A549 (cell line): ENCODE measurements at regions not wholly inside any gene's neighbourhood (a gene's known extent, or its start where the extent isn't known, plus 50 kb on each side); places are given as distances from the start of the nearest gene placed in this dataset.
A peak's percentile ranks its signal among the peaks of the same experiment; 100 is the strongest.

ENCODE experiments used
- ATAC-seq, 2 experiments: fragments of 200-7000 bp in 1 of 2; fragments of >200 bp in 1 of 2; cut with Nextera tagmentation in 1 of 2; cut with Tn5 transposase in 1 of 2; 3 replicates each; pipeline versions ENCODE4 v1.8.0 to v1.9.1; 2018 to 2020; ENCODE audit warnings: mild to moderate bottlenecking in 1 of 2, moderate library complexity in 1 of 2
- CTCF ChIA-PET: fragments of 300-600 bp; sonication (Branson Sonifier 250); formaldehyde crosslinking; extraction: SDS; loops from one replicate; lab custom pipeline; 2021; ENCODE audit warnings: antibody characterized with exemption, inconsistent platforms; lab: Yijun Ruan, JAX
- POLR2A ChIA-PET: fragments of 350-600 bp; formaldehyde crosslinking; extraction: SDS; loops from one replicate; lab custom pipeline; 2021; ENCODE audit warnings: antibody characterized with exemption, inconsistent platforms; lab: Yijun Ruan, JAX
- DNase-seq, 2 experiments: peaks; one replicate each; pipeline versions ENCODE4 v3.0.0 to v3.0.0-alpha.2; 2011 to 2016; ENCODE audit warnings: low read depth in 1 of 2, low spot score in 1 of 2
- FAIRE-seq: peaks from 2 replicates; lab custom pipeline; 2011; peaks lifted over from hg19 to GRCh38; lab: Jason Lieb, UNC
- H3K27ac ChIP-seq, 2 experiments: fragments of >200 bp; sonication (Bioruptor Twin); formaldehyde crosslinking; 3 replicates each; pipeline ENCODE4 v1.5.1; 2016 to 2017
- H3K4me1 ChIP-seq: fragments of >200 bp; sonication (Bioruptor Twin); formaldehyde crosslinking; 3 replicates; pipeline ENCODE4 v1.6.1; 2016
- H3K4me2 ChIP-seq: fragments of >200 bp; sonication (Bioruptor Twin); formaldehyde crosslinking; 3 replicates; pipeline ENCODE4 v1.6.1; 2016
- H3K4me3 ChIP-seq: fragments of >200 bp; sonication (Bioruptor Twin); formaldehyde crosslinking; 3 replicates; pipeline ENCODE4 v1.5.1; 2016
- H3K9me3 ChIP-seq: fragments of >200 bp; sonication (Bioruptor Twin); formaldehyde crosslinking; 3 replicates; pipeline ENCODE4 v1.6.1; 2016
- CHD2 ChIP-seq: fragments of 150-350 bp; IDR thresholded peaks from 2 replicates; pipeline ENCODE4 v1.6.1; 2014; ENCODE audit warnings: low read length; ENCODE audit not compliant: partially characterized antibody
- FOXS1 ChIP-seq: fragments of 250-450 bp; sonication (Bioruptor Pico); IDR thresholded peaks from 2 replicates; pipeline ENCODE4 v1.5.0; 2020; ENCODE audit warnings: mild to moderate bottlenecking, moderate library complexity
- GATA3 ChIP-seq: IDR thresholded peaks from 2 replicates; pipeline ENCODE4 v1.6.1; 2012; ENCODE audit warnings: borderline replicate concordance
- HEYL ChIP-seq: fragments of 250-450 bp; sonication (Bioruptor Pico); IDR thresholded peaks from 2 replicates; pipeline ENCODE4 v1.8.0; 2021; ENCODE audit warnings: mild to moderate bottlenecking, moderate library complexity
- JUNB ChIP-seq: fragments of >200 bp; sonication (Bioruptor Twin); formaldehyde crosslinking; IDR thresholded peaks from 2 replicates; pipeline ENCODE4 v1.6.1; 2016
- KDM1A ChIP-seq: fragments of 200-600 bp; sonication (generic); IDR thresholded peaks from 2 replicates; pipeline ENCODE4 v1.6.1; 2016; ENCODE audit warnings: low read depth, mild to moderate bottlenecking
- MAX ChIP-seq: IDR thresholded peaks from 2 replicates; pipeline ENCODE4 v1.6.1; 2012
- MAZ ChIP-seq: fragments of 150-350 bp; IDR thresholded peaks from 2 replicates; pipeline ENCODE4 v1.6.1; 2014; ENCODE audit warnings: antibody characterized with exemption, low read depth, low read length, borderline replicate concordance
- NPAS2 ChIP-seq: fragments of 250-450 bp; sonication (Bioruptor Pico); IDR thresholded peaks from 2 replicates; pipeline ENCODE4 v1.8.0; 2022; ENCODE audit warnings: mild to moderate bottlenecking, moderate library complexity, borderline replicate concordance
- NR3C1 ChIP-seq: fragments of >200 bp; sonication (Bioruptor Twin); formaldehyde crosslinking; IDR thresholded peaks from 3 replicates; pipeline ENCODE4 v1.6.1; 2017
- PHF8 ChIP-seq: fragments of 200-600 bp; sonication (generic); IDR thresholded peaks from 2 replicates; pipeline ENCODE4 v1.6.1; 2016; ENCODE audit warnings: low read depth, mild to moderate bottlenecking, antibody characterized with exemption, moderate library complexity, borderline replicate concordance
- POLR2A ChIP-seq: IDR thresholded peaks from 2 replicates; pipeline ENCODE4 v1.6.1; 2012; ENCODE audit warnings: mild to moderate bottlenecking, low read length
- POLR2AphosphoS2 ChIP-seq: conservative IDR thresholded peaks from 2 replicates; pipeline ENCODE4 v1.6.1; 2012; ENCODE audit warnings: low read length, improper control_type of control experiment, inconsistent platforms
- REST ChIP-seq: fragments of 200-600 bp; sonication (generic); IDR thresholded peaks from 2 replicates; pipeline ENCODE4 v1.6.1; 2016; ENCODE audit warnings: antibody characterized with exemption, mild to moderate bottlenecking, moderate library complexity
- RNF2 ChIP-seq: fragments of 200-600 bp; sonication (generic); IDR thresholded peaks from 2 replicates; pipeline ENCODE4 v1.6.1; 2016; ENCODE audit warnings: low read depth, mild to moderate bottlenecking, antibody characterized with exemption, moderate library complexity, borderline replicate concordance
- SMC3 ChIP-seq: fragments of >200 bp; sonication (Bioruptor Twin); formaldehyde crosslinking; IDR thresholded peaks from 3 replicates; pipeline ENCODE4 v1.6.1; 2018; ENCODE audit warnings: inconsistent platforms
- TFCP2L1 ChIP-seq: fragments of 250-450 bp; sonication (Bioruptor Pico); IDR thresholded peaks from 2 replicates; pipeline ENCODE4 v1.5.0; 2021; ENCODE audit warnings: mild to moderate bottlenecking
- WGBS: methylation state at CpG from one replicate; pipeline ENCODE4 v1.1.6; 2017; ENCODE audit errors: missing lambda C conversion rate; 5-methylcytosine and 5-hydroxymethylcytosine counted together
- TF ChIP-seq, protein P1 (sequence below): fragments of 450-650 bp; IDR thresholded peaks from 2 replicates; pipeline ENCODE4 v1.6.1; 2014; ENCODE audit warnings: antibody characterized with exemption
- TF ChIP-seq, protein P2 (sequence below): IDR thresholded peaks from 2 replicates; pipeline ENCODE4 v1.6.1; 2012; ENCODE audit warnings: low read depth, borderline replicate concordance

DNA sequence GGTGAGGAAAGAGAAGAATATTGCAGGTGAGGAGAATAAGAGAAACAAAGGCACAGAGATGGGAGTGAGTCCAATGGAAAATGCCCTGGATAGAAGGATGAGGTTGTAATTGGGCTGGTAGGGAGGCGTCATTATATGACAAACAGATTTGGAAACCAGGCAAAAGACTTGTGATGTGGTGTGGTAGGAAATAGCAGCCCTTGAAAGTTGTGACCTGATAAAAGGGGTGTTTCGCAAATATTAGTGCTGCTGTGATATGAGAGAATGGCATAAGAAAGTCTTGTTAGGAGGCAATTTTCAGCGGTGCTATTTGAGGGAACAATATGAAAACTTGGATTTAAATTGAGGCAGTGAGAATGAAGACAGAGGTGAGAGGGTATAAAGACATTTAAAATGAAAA, 217.5 kb upstream of the ACTBL2 start:
- Histone ChIP-seq H3K27ac (no peak overlapping the region), H3K9me3 (no peaks in the 10 kb centered on the region), H3K4me2 (no peak overlapping the region), H3K4me3 (no peak overlapping the region), H3K4me1 (peaks cover 23% of the 10 kb centered on the region)
- ChIA-PET CTCF (no interaction called here), POLR2A (no interaction called here)
- 90% methylated on average over 3 of the region's 3 CpGs for WGBS
- FAIRE-seq (peak; percentile 18), ATAC-seq (no peak), DNase-seq (no peak)
- TF ChIP-seq NR3C1 (no peak), MAX (no peak), REST (no peak), KDM1A (no peak), RNF2 (no peak)
- TF ChIP-seq, protein P1, sequence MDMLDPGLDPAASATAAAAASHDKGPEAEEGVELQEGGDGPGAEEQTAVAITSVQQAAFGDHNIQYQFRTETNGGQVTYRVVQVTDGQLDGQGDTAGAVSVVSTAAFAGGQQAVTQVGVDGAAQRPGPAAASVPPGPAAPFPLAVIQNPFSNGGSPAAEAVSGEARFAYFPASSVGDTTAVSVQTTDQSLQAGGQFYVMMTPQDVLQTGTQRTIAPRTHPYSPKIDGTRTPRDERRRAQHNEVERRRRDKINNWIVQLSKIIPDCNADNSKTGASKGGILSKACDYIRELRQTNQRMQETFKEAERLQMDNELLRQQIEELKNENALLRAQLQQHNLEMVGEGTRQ, result no peak

DNA sequence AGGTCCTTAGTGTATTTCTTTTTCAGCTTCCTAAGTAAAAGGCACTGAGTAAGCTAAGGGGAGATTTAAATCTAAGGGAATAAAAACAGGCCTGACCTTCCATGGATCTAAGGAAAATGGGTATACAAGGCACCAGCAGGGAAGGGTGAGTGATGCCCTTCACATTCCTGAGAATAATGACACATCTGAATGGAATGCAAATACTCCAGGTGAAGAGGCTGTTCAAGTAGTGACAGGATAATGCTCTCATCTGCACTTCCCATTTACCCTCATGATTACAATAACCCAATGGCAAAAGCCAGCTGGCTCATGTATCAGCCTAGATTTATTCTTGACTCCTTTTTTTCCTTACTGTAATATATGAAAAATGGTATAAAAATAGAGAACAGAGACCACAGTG, 216.2 kb upstream of the ACTBL2 start:
- Histone ChIP-seq H3K4me3 (no peak overlapping the region), H3K27ac (peak overlapping the region in 1 of 2 experiments; percentile 34; a peak in 1 of 6 replicates), H3K4me1 (peaks cover 35% of the 10 kb centered on the region), H3K4me2 (peak overlapping the region; percentile 40; the same call in 2 of the 3 replicates), H3K9me3 (no peaks in the 10 kb centered on the region)
- no peak for TF ChIP-seq NPAS2
- no peak for TF ChIP-seq POLR2A
- peak; percentile 35; the same call in 1 of the 2 replicates for TF ChIP-seq GATA3
- TF ChIP-seq JUNB, result 0 out of 2 replicates have a peak, but pooled peaks have one; percentile 19
- TF ChIP-seq SMC3, result no peak
- no peak for TF ChIP-seq FOXS1 (CRISPR knock-in tag)
- ATAC-seq (peak; percentile 39 to 70; a peak in 3 of 6 replicates), DNase-seq (peak; percentile 6 to 64), FAIRE-seq (peak; percentile 97)
- ChIA-PET POLR2A (no interaction called here), CTCF (interaction anchor here (0.6 to 1.3 kb wide), 3 partner anchors 16 to 81 kb away, joined by 3 to 4 read pairs (median 3); no protein-coding TSS in a partner anchor)

- ChIA-PET POLR2A (no interaction called here), CTCF (interaction anchor here (0.6 to 2.0 kb wide), 5 partner anchors 17 to 400 kb away, joined by 3 to 4 read pairs (median 3); no protein-coding TSS in a partner anchor)
- Histone ChIP-seq H3K4me2 (no peak overlapping the region; the same call in 2 of the 3 replicates), H3K9me3 (no peaks in the 10 kb centered on the region), H3K27ac (no peak overlapping the region), H3K4me1 (peaks cover 43% of the 10 kb centered on the region), H3K4me3 (no peak overlapping the region)
- ATAC-seq, result no peak
- 98% methylated on average over 2 of the region's 2 CpGs for WGBS
- no peak for FAIRE-seq
- no peak for TF ChIP-seq POLR2AphosphoS2
- no peak for TF ChIP-seq CHD2
- no peak for TF ChIP-seq GATA3
- no peak for TF ChIP-seq TFCP2L1
- TF ChIP-seq NR3C1, result no peak
- TF ChIP-seq MAZ, result no peak
- no peak for TF ChIP-seq KDM1A
- TF ChIP-seq, protein P2, sequence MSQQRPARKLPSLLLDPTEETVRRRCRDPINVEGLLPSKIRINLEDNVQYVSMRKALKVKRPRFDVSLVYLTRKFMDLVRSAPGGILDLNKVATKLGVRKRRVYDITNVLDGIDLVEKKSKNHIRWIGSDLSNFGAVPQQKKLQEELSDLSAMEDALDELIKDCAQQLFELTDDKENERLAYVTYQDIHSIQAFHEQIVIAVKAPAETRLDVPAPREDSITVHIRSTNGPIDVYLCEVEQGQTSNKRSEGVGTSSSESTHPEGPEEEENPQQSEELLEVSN, result no peak
- TF ChIP-seq POLR2A, result no peak
- no peak for TF ChIP-seq MAX
- no peak for TF ChIP-seq NPAS2
- TF ChIP-seq PHF8, result no peak
- no peak for TF ChIP-seq HEYL (CRISPR knock-in tag)
- no peak for TF ChIP-seq FOXS1 (CRISPR knock-in tag)
- DNase-seq, result no peak
These were observed 215.5 kb upstream of the ACTBL2 start for GRCh38 chr5:57698086-57698485.
